NCI-H1417 (cell line): ENCODE measurements at regions not wholly inside any gene's neighbourhood (a gene's known extent, or its start where the extent isn't known, plus 50 kb on each side); places are given as distances from the start of the nearest gene placed in this dataset.

Source experiments
- DNase-seq, 3 experiments: peaks; one replicate each; lab custom pipeline; 2025; lab: John Stamatoyannopoulos, UW

DNA sequence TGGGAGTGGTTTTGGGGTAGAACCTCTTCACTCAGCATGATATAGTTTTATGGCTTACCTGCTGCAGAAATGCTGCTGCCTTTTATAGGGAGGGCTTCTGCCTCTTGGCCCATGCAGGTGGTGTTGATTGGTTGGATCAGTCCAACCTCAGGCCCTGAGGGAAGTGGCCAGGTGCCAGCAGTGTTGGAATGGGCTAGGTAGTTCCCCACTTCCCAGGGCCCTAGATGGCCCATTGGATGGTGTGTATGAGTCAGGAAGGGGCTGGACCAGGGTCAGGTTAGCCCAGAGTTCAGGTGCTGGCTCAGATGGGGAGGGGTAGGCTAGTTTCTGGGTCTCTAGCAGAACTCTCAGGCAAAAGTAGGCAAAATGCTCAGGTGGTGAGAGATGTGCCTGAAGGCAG is 455.5 kb downstream of the CCSER2 start:
- peak in 2 of 3 experiments; percentile 18 to 40 for DNase-seq

DNA sequence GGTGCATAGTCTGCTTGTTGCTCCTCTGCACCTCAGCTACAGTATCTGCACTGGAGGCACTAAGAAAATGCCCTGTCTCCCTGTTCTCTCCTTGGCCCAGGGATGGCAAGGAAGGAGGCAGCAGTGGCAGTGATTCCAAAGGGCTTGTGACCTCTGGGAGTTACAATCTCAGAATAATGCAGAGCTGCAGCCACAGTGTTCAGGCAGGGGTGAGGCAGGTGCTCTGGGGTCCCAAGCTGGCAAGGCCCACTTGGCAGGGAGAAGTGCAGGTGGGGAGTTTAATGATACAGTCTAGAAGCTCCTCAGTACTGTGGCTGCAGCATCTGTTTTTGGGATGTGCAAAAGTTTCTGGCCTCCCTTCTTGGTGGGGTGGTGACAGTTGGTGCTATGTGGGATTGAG is 456.4 kb downstream of the CCSER2 start:
- DNase-seq, result no peak

DNA sequence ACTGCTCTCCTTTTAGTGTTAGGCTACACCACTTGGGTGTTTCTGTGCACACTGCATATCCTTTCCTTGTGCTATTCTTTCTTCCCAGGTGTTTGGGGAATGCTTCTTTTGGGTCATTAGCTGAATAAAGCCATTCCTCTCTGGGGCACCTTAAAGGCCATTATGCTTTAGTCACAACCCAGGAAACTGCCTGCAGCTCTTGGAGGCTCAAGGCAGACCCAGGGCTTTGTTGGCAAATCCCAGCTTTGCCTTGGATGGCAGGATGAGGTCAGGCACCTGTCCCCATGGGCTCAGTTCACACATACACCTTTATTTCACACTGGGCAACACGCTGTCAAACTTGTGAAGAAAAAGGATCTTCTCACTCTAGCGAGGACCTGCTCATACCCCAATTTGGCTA is 460.6 kb downstream of the CCSER2 start:
- DNase-seq, result no peak

DNA sequence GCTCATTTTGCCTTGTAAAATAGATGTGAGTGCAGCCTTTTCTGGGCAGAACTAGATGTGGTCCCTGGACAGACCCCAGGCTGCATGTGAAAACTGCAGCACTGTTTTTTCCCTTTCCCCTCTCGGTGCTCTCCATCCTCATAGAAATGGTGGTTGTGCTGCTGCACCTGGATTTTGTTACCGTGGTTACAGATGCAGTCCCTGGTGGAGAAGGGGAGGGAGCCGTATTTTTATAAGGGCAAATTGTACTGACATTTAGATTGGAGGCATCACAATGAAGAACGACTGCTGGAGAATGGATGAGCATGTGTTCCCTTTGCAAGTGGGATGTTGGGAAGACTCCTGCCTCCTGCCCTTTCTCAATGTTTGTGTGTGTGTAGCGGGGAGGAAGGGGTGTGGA is 469.9 kb downstream of the CCSER2 start:
- DNase-seq, result peak in 2 of 3 experiments; percentile 34 to 70

DNA sequence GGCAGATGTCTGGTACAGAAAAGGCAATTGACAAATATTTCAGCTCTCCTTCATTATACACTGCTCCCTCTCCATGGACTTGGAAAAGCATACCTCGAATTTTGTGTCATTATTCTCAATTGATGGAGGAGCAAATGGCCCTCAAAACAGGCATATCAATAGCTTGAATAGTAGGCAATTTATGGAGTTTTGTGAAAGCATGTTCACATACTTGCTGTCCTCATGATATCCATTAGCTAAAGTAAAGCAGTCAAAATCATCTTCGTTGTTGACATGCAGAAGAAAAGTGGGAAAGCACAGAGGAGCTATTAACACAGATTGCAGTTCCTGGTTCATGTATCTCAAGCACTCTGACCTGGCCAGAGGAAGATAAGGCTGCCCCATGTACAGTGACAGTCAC is 472.8 kb downstream of the CCSER2 start:
- no peak for DNase-seq

DNA sequence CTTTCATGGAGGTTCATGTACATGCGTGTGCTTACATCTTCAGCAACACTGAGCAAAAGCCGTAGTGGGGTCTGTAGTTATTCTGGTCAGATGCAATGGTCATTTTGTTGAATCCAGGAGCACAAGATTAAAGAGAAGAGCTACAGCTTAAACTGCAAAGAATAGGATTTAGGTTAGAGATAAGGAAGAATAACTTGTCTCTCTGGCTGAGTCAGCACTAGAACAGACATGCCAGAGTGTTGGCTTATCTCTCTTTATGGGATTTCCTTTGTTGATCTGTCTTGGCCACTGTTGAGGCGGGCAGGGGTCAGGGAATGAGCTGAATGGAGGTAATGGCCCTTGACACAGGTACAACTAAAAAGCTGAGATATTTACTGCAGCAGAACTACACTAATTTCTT is 473.5 kb downstream of the CCSER2 start:
- DNase-seq, result no peak

DNA sequence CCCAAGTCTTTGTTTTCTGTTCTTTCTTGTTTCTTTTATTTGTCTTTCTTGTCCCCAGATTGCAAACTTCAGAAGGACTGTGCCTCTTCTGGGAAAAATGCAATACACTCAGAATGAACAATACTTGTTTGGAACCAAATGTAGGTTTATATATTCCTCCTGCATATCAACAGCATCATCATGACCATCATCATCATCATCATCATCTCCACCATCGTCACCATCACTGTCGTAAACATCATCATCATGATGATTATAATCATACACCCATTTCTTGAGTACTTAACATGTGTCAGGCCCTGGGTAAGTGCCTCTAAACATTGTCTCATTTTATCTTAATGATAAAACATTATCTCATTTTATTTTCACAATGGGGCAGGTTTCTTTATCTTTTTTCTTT is 476.8 kb downstream of the CCSER2 start:
- DNase-seq, result no peak

DNA sequence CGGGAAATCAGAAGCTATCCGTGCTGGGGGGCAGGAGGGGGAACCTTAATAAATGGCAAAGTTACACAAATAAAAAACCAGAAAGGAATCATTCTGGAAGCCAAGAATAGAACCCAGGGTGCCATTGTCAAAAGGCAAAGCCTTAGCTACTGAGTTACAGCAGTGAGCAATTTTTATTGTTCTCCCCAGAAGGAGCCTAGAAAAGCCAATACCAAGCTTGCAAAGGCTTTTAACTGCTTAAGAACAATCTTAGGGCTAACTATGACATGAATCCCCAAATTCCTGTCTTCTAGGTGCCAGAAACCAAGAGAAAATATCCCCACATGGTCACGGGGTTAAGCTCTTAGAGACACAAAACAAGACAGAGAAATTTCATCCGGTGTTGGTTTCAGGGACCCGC is 482.7 kb downstream of the CCSER2 start:
- DNase-seq, result no peak

DNA sequence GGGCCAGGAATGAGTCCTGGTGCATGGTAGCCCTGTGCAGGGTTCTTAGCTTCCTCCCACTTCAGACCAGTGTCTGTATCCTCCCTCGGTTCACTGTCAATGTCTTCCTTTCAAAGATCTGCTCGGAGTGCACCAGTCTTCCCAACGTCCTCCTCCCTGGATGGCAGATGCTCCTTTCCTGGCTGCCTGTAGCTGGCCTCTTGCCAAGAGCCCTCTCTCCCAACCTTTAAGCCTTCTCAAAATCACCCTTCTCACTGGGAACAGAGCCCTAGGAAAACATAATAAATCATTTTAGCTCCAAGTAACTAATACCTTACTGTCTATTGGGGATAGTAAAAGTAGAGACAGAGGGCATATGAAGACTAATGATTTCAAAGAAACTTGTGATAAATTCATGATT is 490.6 kb downstream of the CCSER2 start:
- DNase-seq, result peak; percentile 6 to 73 (median 40)

DNA sequence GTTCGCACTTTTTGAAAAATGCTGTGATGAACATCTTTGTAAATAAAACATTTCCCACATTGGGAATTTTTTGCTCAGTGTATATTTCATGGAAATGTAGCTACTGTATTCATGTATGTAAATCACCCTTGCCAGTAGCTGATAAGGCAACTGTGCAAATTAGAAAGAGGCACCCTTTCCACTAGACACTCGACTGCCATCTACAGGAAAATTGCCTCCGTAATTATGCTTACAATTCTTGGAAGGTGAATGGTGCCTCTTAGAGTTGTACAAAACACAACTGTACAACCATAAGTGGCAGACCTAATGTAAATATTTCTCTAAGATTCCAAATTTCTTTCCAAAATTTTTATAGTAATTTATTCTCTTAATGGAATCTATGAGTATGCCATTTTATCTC is 491.7 kb downstream of the CCSER2 start:
- DNase-seq, result peak; percentile 1 to 45 (median 41)

DNA sequence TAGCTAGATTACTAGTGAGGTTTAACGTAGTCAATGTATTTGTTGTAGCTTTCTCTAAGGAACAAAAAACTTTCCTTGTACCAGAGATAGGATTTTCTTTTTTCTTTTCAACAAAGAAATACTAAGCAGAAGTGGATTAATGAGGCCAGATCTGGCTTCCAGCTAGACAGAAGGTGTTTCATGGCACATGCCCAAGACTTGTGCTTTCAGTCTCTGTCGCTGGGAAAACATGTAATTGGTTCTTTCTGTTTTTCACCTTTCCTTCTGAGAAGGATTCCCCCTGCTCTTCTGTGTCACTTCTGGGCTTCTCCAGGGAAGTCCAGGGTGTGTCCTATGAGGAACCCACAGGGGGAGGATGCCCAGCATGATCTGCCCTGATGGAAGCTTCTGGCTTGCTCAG is 492.2 kb downstream of the CCSER2 start:
- no peak for DNase-seq

DNA sequence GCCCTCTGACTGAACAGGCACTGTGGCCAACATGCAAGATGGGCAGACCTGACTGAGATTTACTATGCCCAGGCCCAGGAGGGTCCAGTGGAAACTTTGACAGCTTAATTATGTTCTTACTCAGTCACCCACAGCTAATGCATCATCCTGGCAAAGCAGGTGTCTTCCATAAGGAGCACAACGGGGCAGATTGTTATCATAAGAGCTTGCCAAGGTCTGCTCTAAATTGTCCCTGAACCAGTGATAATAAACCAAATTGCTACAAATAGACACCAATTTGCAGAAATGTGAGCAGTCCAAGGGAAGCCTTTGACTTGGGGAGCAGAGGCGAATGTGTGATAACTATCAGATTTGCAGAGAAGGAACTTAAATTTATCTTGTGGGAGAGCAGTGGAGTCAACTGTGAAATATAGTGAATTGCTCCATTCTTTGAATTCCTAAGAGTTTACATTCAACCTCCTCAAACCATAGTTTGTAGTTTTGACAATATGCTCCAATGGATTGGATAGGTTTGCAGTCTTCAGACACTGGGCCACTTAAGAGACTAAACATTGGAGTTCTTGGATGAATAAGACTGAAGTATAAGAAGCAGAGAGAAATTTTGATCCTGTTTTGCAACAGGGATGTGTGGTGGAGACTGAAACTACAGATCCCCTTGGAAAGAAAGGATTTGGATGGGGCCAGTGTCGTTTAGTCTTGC is 494.7 kb downstream of the CCSER2 start:
- peak in 1 of 3 experiments; percentile 2 for DNase-seq

DNA sequence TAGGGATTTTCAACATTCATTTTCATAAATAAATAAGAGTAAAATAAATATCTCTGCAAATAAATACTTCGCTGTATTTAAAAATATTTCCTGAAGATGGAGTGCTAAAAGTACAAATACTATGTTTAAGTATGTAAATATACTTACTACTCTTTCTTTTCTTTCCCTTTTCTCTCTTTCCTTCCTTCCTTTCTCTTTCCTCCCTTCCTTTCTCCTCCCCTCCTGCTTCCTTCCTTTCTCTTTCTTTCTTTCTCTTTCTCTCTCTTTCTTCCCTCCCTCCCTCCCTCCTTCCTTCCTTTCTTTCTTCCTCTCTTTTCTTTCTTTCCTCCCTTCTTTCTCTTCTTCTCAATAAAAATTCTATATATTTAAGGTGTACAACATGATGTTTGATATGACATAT is 496.1 kb downstream of the CCSER2 start:
- DNase-seq, result no peak

DNA sequence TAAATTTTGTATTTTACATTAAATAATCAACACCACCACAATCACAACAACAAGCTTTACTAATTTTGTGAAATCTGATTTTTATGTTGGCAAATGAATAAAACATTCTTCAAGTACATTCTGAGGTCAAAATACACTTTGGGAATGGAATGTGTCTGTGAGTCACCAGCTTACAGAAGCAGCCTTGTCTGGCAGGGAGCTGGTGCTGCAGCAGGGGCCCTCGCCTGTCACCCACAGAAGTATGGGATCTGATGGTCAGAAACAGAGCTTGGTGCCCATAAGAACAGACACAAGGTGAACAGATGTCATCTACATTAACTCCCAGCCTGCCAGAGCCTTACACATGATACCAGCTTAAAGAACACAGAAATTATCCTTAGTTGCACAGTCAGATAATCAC is 496.9 kb downstream of the CCSER2 start:
- DNase-seq, result no peak

DNA sequence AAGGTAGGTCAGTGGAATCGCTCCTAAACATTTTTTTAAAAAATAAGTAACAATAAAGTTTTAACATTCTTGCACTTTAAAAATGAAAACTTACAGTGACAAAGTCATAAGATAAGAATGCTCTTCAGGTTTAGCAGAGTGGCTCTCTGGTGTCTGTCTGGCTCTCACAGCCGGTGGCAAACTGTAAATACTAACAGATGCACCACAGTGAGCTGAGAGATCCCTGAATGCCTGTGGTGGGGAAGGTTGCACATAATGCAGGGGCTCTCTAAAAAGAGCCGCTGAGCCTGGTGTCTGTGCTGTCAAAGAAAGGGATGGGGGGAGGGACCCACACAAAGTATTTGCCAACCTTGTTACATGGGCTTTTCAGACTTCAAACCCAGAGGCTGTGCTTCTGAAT is 498.3 kb downstream of the CCSER2 start:
- DNase-seq, result no peak

DNA sequence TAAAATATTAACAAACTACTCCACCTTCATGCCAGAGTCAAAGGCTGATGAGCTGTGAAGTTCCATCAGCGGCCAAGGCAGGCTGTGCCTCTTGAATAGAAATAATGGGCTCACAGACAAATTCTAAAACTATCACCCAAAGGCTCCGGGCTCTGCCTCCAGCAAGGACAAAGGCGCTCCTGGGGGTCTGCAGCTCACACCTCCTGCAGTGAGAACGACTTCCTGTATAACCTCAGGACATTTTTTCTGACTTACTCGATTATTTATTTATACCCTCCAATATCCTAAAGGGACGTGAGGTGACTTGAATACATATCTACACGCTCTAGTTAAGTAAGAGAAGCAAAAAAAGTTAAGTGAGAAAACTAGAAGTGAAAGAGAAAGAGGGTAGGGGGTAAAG is 500.7 kb downstream of the CCSER2 start:
- DNase-seq, result peak in 2 of 3 experiments; percentile 10 to 37

DNA sequence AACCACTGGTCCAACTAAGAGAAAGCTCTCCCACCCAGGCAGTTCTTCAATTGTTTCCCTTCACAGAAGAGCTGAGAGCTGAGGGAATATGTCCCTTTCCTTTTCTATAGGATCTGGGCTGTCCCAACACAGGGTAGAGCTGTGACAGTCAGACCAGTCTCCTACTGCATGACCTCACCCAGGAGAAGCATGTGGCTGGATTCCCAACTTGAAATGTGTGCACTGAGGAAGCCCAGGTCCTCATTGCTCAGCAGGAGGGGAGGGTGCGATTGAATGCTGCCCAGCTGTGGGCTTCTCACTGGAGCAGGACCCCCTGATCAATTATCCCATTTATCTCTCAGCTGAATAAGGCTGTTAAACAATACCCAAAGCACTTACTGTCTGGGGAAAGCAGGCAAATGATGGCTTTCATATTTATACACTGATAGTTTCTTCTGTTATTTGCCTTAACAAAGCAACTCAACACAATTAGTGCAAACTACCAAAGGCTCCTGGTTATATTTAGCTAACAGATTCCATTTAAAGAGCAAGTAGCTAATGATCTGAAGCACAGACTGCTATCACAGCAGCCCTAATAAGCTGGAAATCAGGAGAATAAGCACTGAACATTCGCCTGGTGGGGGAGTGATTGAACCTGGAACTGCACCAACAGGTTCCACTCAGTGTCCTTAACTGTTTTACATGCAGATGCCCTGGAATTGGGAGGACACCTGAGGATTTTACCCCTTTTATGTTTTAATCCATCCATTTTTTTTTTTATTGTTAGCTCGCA is 508.8 kb downstream of the CCSER2 start:
- DNase-seq, result peak in 2 of 3 experiments; percentile 52 to 75

DNA sequence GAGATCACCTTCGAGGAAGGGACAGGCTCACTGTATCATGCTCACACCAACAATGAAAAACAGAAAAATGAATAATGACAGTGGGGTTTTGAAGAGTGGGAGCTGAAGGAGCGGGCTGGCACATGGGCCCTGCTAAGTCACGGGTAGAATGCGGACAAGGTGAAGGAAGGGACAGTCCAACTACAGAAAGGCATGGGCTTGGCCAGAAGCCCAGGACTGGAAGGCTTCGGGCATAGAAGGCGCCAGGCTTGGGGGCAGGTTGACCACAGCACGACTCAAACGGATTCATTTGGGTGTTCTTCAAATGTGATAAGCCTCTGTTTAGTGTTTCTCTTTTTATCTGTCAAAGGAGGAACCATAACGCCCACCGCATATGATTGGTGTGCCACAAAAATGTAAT is 509.5 kb downstream of the CCSER2 start:
- DNase-seq, result peak in 1 of 3 experiments; percentile 45

DNA sequence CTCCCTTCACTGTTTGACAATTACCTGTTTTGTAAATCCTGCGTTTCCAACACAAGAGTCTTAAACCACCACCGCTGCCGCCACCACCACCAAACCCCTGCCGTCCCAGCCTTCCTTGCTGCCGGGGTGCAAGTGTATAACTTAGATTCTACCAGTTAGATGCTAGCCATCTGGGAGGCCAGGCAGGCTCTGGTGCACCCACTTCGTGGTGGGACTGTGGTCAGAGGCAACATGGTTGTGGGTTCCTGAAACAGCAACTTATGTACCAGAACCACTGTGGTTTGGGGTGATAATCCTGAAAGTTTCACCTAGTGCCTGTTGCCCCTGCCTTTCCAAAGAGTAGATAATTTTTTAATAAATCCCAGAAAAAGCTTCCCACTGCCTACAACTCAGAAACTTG is 510.5 kb downstream of the CCSER2 start:
- no peak for DNase-seq

DNA sequence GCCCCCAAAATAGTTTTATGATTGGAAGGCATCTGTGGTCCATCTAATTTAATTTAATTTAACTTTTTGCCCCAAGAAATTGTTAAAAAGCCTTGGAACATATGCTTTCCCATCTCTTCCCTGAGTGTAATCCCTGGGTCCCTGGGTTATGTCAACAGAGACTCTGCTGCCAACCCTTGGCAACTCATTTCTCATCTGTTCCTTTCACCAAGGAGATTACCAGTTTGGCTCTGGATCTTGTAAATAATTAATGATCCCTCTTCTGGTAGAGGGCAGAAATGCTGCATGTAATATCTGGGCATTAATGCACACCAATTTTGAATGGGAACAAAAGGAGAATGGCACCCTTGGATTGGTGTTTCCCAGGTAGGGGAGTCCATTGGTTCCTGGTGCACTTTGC is 514.2 kb downstream of the CCSER2 start:
- peak in 1 of 3 experiments; percentile 2 for DNase-seq

DNA sequence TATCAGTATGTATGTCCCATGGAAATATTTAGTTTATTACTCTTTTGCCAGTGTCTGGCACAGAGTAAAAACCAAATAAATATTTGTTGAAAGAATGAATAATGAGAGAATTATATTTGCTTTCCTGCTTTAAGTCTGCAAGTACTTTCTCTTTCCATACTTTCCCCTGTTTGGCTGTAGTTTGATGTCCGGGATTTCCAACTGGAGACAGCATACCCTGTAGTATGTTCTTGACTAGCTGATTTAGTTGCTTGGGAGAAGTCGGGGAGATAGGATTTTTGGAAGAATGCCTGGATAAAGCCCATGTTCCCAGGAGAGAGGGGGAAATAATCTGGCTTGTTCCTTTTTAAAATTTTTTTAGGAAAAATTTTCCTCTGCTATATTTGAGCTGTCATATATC is 516.1 kb downstream of the CCSER2 start:
- no peak for DNase-seq

DNA sequence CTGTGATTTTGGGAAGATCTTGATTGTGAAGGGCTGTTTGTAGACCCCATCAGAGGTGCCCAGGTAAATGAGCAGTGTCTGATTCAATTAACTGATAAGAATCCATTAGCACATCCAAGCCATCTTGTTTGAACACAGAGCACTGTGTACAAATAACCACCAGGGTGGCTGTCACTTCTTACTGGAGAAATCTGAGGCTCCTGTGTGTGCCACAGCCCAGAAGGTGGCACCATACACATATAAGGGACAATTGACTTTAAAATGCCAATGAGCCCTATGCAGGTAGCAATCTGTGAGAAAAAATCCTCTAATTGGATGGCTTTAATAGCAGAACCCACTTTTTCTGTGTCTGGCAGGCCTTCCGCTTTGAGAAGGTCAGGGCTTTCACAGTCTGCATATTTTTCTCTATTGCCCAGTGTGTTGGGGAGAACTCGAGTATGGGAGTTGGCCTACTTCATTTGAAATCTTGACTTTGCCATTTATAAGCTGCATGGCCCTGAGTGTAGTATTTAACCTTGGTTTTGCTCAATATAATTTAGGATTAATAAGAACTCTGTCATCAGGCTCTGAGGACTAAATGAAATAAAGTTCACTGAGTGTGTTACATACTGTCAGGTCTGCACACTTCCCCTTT is 517.4 kb downstream of the CCSER2 start:
- peak; percentile 10 to 56 (median 22) for DNase-seq
